Gastrocnemius medialis (tissue), 4 donors: ENCODE measurements at regions not wholly inside any gene's neighbourhood (a gene's known extent, or its start where the extent isn't known, plus 50 kb on each side); places are given as distances from the start of the nearest gene placed in this dataset.

ENCODE experiments used
- ATAC-seq, 2 donors: fragments of 150-250 bp; one replicate each; pipeline ENCODE4 v1.9.1; 2016
- DNase-seq, 2 donors: peaks; one replicate each; pipeline ENCODE4 v3.0.0-alpha.2; 2019
- H3K27ac ChIP-seq, 4 donors: fragments of 200-600 bp; sonication (generic); 1 replicate in 1 of 4; 2 replicates in 3 of 4; pipeline ENCODE4 v1.5.1; 2016 to 2018; ENCODE audit warnings: mild to moderate bottlenecking in 2 of 4, moderate library complexity in 1 of 4
- H3K27me3 ChIP-seq, 3 donors: fragments of 200-600 bp; sonication (generic) in 2 of 3; 1 replicate in 1 of 3; 2 replicates in 2 of 3; pipeline versions ENCODE4 v1.5.1 to v1.6.0; 2016 to 2019; ENCODE audit warnings: mild to moderate bottlenecking in 1 of 3, moderate library complexity in 1 of 3
- H3K36me3 ChIP-seq, 2 donors: fragments of 200-600 bp; sonication (generic) in 1 of 2; one replicate each; pipeline ENCODE4 v1.5.1; 2017 to 2018
- H3K4me1 ChIP-seq, 2 donors: fragments of 200-600 bp; sonication (generic) in 1 of 2; one replicate each; pipeline ENCODE4 v1.5.1; 2016 to 2017; ENCODE audit warnings: mild to moderate bottlenecking in 2 of 2
- H3K4me3 ChIP-seq, 4 donors: fragments of 200-600 bp; sonication (generic) in 3 of 4; 1 replicate in 1 of 4; 2 replicates in 3 of 4; pipeline ENCODE4 v1.5.1; 2016 to 2019; ENCODE audit warnings: mild to moderate bottlenecking in 2 of 4
- H3K9me3 ChIP-seq, 3 donors: fragments of 200-600 bp; sonication (generic) in 2 of 3; 1 replicate in 1 of 3; 2 replicates in 2 of 3; pipeline ENCODE4 v1.5.1; 2016 to 2019
- CTCF ChIP-seq, 5 experiments: fragments of 450-650 bp in 3 of 5; fragments of 200-600 bp in 2 of 5; sonication (generic) in 2 of 5; IDR thresholded peaks in 4 of 5; conservative IDR thresholded peaks in 1 of 5; 1 replicate in 4 of 5; 2 replicates in 1 of 5; pipeline ENCODE4 v1.5.1; 2016 to 2019; ENCODE audit warnings: antibody characterized with exemption in 5 of 5, mild to moderate bottlenecking in 3 of 5, moderate library complexity in 3 of 5
- POLR2A ChIP-seq, 2 donors: fragments of 450-650 bp; IDR thresholded peaks; one replicate each; pipeline ENCODE4 v1.6.1; 2017; ENCODE audit warnings: antibody characterized with exemption in 2 of 2, mild to moderate bottlenecking in 2 of 2, moderate library complexity in 2 of 2
- in situ Hi-C, 4 donors: fragments of 200-750 bp; cut with MboI; loops; one replicate each; pipeline versions ENCODE4 v1.15.0 to v1.8.0; 2017; ENCODE audit warnings: low sequenced_read_pairs in 4 of 4
- intact Hi-C: fragments of 100-400 bp; cut with DNase I; formaldehyde crosslinking; loops from one replicate; pipeline ENCODE4 v1.15.1; 2023; ENCODE audit warnings: low total_unique reads

- Histone ChIP-seq H3K9me3 (no peaks in the 10 kb centered on the region), H3K4me3 (no peak overlapping the region), H3K27ac (no peak overlapping the region), H3K4me1 (no peaks in the 10 kb centered on the region), H3K36me3 (no peaks in the 10 kb centered on the region), H3K27me3 (no peaks in the 10 kb centered on the region)
- intact Hi-C loops = no loop called here
- TF ChIP-seq POLR2A (IDR thresholded peaks at IDR 0.05) (no peak), CTCF (IDR thresholded peaks at IDR 0.05 in 4 of 5, conservative IDR thresholded peaks at IDR 0.05 in 1 of 5) (no peak)
- ATAC-seq (no peak), DNase-seq (no peak)
- in situ Hi-C loops = no loop called here
Observed at GRCh38 chr16:8138666-8139065, 451.6 kb downstream of the TMEM114 start.

DNA sequence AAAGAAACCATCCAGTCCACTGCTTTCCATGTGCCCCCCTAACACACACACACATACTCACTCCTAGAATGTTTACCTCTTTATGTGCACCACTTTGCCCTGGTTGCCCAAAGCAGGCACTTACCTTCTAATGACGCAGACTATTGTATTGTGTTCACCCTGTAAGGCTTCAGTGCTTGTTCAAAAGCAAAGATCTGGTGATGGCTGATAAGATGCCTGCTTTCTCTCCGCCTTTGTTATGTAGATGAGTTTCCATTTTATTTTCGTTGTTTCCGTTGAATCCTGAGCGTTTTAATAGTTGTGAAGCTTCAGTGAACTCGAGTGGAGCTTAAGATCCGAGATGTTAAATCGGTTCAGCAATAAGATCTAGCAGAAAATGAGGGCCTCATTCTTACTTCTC, 452.7 kb downstream of the TMEM114 start:
- no peaks in the 10 kb centered on the region for H3K4me1 ChIP-seq
- no peak overlapping the region for H3K4me3 ChIP-seq
- no peak for TF ChIP-seq CTCF (IDR thresholded peaks at IDR 0.05 in 4 of 5, conservative IDR thresholded peaks at IDR 0.05 in 1 of 5)
- TF ChIP-seq POLR2A (IDR thresholded peaks at IDR 0.05) = no peak
- in situ Hi-C loops (no loop called here), intact Hi-C loops (no loop called here)
- no peaks in the 10 kb centered on the region for H3K36me3 ChIP-seq
- ATAC-seq (no peak), DNase-seq (no peak)
- no peak overlapping the region for H3K27ac ChIP-seq
- no peaks in the 10 kb centered on the region for H3K27me3 ChIP-seq
- no peaks in the 10 kb centered on the region for H3K9me3 ChIP-seq

GRCh38 chr16:8130197-8130596, 460.1 kb downstream of the TMEM114 start:
- Histone ChIP-seq H3K4me3 (no peak overlapping the region), H3K4me1 (no peaks in the 10 kb centered on the region), H3K9me3 (no peaks in the 10 kb centered on the region), H3K36me3 (no peaks in the 10 kb centered on the region), H3K27me3 (no peaks in the 10 kb centered on the region), H3K27ac (no peak overlapping the region)
- no peak for TF ChIP-seq CTCF (IDR thresholded peaks at IDR 0.05 in 4 of 5, conservative IDR thresholded peaks at IDR 0.05 in 1 of 5)
- no peak for TF ChIP-seq POLR2A (IDR thresholded peaks at IDR 0.05)
- in situ Hi-C loops (no loop called here), intact Hi-C loops (no loop called here)
- ATAC-seq (no peak), DNase-seq (no peak)

DNA sequence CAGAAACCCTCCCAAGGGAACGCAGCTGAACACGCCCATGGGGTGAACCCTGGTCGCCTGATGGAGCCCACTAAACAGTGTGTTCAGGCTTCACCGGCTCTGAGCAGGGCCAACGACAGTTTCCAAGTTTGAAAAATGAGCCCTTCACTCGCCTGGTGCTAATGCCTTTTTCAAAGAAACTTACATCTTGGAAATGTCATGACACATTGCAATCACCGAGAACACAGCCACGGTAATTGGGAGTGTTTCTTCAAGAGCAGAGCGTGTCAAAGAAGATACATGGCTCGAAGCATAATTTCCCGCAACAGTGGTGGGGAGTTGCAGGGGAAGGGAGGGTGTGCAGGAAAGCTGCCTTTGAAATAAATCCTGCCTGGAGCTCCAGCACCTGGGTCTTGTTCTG, 463.2 kb downstream of the TMEM114 start:
- no peak for DNase-seq
- intact Hi-C loops = no loop called here

More for the DNA sequence above, 463.2 kb downstream of the TMEM114 start:
- H3K4me3 ChIP-seq = no peak overlapping the region
- H3K4me1 ChIP-seq = no peaks in the 10 kb centered on the region
- H3K9me3 ChIP-seq = no peaks in the 10 kb centered on the region
- H3K36me3 ChIP-seq = no peaks in the 10 kb centered on the region
- no peak for ATAC-seq
- H3K27ac ChIP-seq = no peak overlapping the region
- TF ChIP-seq POLR2A (IDR thresholded peaks at IDR 0.05) (no peak), CTCF (IDR thresholded peaks at IDR 0.05 in 4 of 5, conservative IDR thresholded peaks at IDR 0.05 in 1 of 5) (no peak)
- H3K27me3 ChIP-seq = no peaks in the 10 kb centered on the region
- in situ Hi-C loops = no loop called here
